ENCODE measurements at regions not wholly inside any gene's neighbourhood (a gene's known extent, or its start where the extent isn't known, plus 50 kb on each side); places are given as distances from the start of the nearest gene placed in this dataset.
"Not testable (repeated sequence)": the region's sequence is repeated elsewhere in the genome, so short reads cannot be mapped to it uniquely, and the experiment has no call there.

GRCh38 chr6:80435457-80435856, 329.0 kb downstream of the BCKDHB start:
- no peak for DNase-seq (ENCODE audit: low spot score)

- peak; percentile 87 for DNase-seq (ENCODE audit: low spot score)
Observed at GRCh38 chr6:80434691-80435350, 328.4 kb downstream of the BCKDHB start.

DNA sequence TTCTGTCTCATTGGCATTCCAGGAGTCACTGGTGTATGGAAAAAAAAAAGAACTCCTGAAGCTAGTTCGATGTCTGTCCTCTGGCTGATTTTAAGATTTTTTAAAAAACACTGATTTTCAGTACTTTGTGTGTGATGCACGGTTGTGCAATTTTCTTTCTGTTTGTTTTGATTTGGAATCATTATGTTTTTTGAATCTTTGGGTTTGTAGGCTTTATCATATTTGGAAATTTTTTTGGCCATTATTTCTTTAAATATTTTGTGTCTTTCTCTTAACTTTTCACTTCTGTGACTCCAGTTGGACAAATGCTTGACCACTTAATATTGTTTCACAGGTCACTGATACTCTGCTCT, 327.2 kb downstream of the BCKDHB start:
- no peak for DNase-seq (ENCODE audit: low spot score)

DNA sequence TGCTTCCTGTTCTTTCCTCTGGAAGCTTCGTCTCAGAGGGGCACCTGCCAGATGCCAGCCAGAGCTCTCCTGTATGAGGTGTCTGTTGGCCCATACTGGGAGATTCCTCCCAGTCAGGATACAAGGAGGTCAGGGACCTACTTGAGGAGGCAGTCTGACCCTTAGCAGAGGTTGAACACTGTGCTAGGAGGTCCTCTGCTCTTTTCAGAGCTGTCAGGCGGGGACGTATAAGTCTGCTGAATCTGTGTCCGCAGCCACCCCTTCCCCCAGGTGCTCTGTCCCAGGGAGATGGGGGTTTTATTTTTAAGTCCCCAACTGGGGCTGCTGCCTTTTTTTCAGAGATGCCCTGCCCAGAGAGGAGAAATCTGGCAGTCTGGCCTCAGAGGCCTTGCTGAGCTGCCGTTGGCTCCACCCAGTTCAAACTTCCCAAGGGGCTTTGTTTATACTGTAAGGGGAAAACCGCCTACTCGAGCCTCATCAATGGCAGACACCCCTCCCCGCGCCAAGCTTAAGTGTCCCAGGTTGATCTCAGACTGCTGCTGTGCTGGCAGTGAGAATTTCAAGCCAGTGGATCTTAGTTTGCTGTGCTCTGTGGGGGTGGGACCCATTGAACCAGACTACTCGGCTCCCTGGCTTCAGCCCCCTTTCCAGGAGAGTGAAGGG, 326.7 kb downstream of the BCKDHB start:
- peak; percentile 20 for DNase-seq (ENCODE audit: low spot score)

- no peak for DNase-seq (ENCODE audit: low spot score)
Observed at GRCh38 chr6:80425089-80425823, 318.8 kb downstream of the BCKDHB start.

GRCh38 chr6:80411486-80411885, 305.0 kb downstream of the BCKDHB start:
- no peak for DNase-seq (ENCODE audit: low spot score)

GRCh38 chr6:80407976-80408375, 301.5 kb downstream of the BCKDHB start:
- DNase-seq (ENCODE audit: low spot score), result not testable (repeated sequence)

GRCh38 chr6:80404889-80405288, 298.4 kb downstream of the BCKDHB start:
- no peak for DNase-seq (ENCODE audit: low spot score)

GRCh38 chr6:80403365-80403764, 296.9 kb downstream of the BCKDHB start:
- DNase-seq (ENCODE audit: low spot score), result no peak

- no peak for DNase-seq (ENCODE audit: low spot score)
Observed at GRCh38 chr6:80402266-80402665, 295.8 kb downstream of the BCKDHB start.
